ENCODE measurements at regions not wholly inside any gene's neighbourhood (a gene's known extent, or its start where the extent isn't known, plus 50 kb on each side); places are given as distances from the start of the nearest gene placed in this dataset.
A peak's percentile ranks its signal among the peaks of the same experiment; 100 is the strongest.
"Not testable (repeated sequence)": the region's sequence is repeated elsewhere in the genome, so short reads cannot be mapped to it uniquely, and the experiment has no call there.

GRCh38 chr11:39462506-39462905 lies 1996.9 kb downstream of the LRRC4C start:
- no peak for DNase-seq

GRCh38 chr11:39461066-39461465 lies 1998.4 kb downstream of the LRRC4C start:
- DNase-seq = no peak

- DNase-seq = no peak
Measured at GRCh38 chr11:39459606-39460005, 1999.8 kb downstream of the LRRC4C start.

- DNase-seq = no peak
Measured at GRCh38 chr11:39458481-39458880, 2001.0 kb downstream of the LRRC4C start.

GRCh38 chr11:39443424-39444022 lies 2015.9 kb downstream of the LRRC4C start:
- no peak for DNase-seq

- no peak for DNase-seq
Measured at GRCh38 chr11:39442177-39442576, 2017.3 kb downstream of the LRRC4C start.

- DNase-seq = no peak
Measured at GRCh38 chr11:39435641-39436040, 2023.8 kb downstream of the LRRC4C start.

GRCh38 chr11:39434466-39434865 lies 2025.0 kb downstream of the LRRC4C start:
- no peak for DNase-seq

GRCh38 chr11:39432929-39433328 lies 2026.5 kb downstream of the LRRC4C start:
- no peak for DNase-seq

GRCh38 chr11:39425226-39425625 lies 2034.2 kb downstream of the LRRC4C start:
- no peak for DNase-seq

GRCh38 chr11:39412117-39412516 lies 2047.3 kb downstream of the LRRC4C start:
- DNase-seq = no peak

- DNase-seq = no peak
Measured at GRCh38 chr11:39385911-39386310, 2073.5 kb downstream of the LRRC4C start.

GRCh38 chr11:39374963-39375698 lies 2084.3 kb downstream of the LRRC4C start:
- DNase-seq = peak; percentile 54

GRCh38 chr11:39367534-39367933 lies 2091.9 kb downstream of the LRRC4C start:
- DNase-seq = no peak

- DNase-seq = peak; percentile 79
Measured at GRCh38 chr11:39365809-39366436, 2093.5 kb downstream of the LRRC4C start.

- no peak for DNase-seq
Measured at GRCh38 chr11:39363571-39363970, 2095.9 kb downstream of the LRRC4C start.

- DNase-seq = no peak
Measured at GRCh38 chr11:39361557-39361956, 2097.9 kb downstream of the LRRC4C start.

- peak; percentile 98 for DNase-seq
Measured at GRCh38 chr11:39345834-39346442, 2113.5 kb downstream of the LRRC4C start.

GRCh38 chr11:39341461-39341860 lies 2118.0 kb downstream of the LRRC4C start:
- no peak for DNase-seq

- not testable (repeated sequence) for DNase-seq
Measured at GRCh38 chr11:39333006-39333405, 2126.4 kb downstream of the LRRC4C start.

GRCh38 chr11:39327302-39327701 lies 2132.2 kb downstream of the LRRC4C start:
- DNase-seq = peak; percentile 60

- DNase-seq = not testable (repeated sequence)
Measured at GRCh38 chr11:39311888-39312287, 2147.6 kb downstream of the LRRC4C start.

- no peak for DNase-seq
Measured at GRCh38 chr11:39304586-39304985, 2154.9 kb downstream of the LRRC4C start.

GRCh38 chr11:39294648-39295047 lies 2164.8 kb downstream of the LRRC4C start:
- no peak for DNase-seq
